Lower leg skin (tissue), 4 donors: ENCODE measurements at regions not wholly inside any gene's neighbourhood (a gene's known extent, or its start where the extent isn't known, plus 50 kb on each side); places are given as distances from the start of the nearest gene placed in this dataset.

Experiments used
- DNase-seq, 2 donors: peaks; one replicate each; pipeline ENCODE4 v3.0.0-alpha.2; 2019; ENCODE audit warnings: low spot score in 2 of 2
- H3K4me3 ChIP-seq: fragments of 200-600 bp; sonication (generic); 2 replicates; pipeline ENCODE4 v1.5.1; 2017; ENCODE audit warnings: mild to moderate bottlenecking, low read depth; ENCODE audit not compliant: poor library complexity, severe bottlenecking
- POLR2A ChIP-seq, 2 donors: fragments of 450-650 bp; IDR thresholded peaks; one replicate each; pipeline ENCODE4 v1.6.1; 2016 to 2017; ENCODE audit warnings: antibody characterized with exemption in 2 of 2, mild to moderate bottlenecking in 1 of 2, moderate library complexity in 1 of 2
- WGBS, 2 donors: methylation state at CpG; one replicate each; pipeline ENCODE4 v1.1.5; 2018; 5-methylcytosine and 5-hydroxymethylcytosine counted together
- intact Hi-C: fragments of 100-400 bp; cut with DNase I; formaldehyde crosslinking; loops from one replicate; pipeline ENCODE4 v1.15.0; 2023; ENCODE audit warnings: low total_unique reads
- TF ChIP-seq, protein P1 (sequence below), 3 donors: fragments of 450-650 bp; IDR thresholded peaks; one replicate each; pipeline ENCODE4 v1.5.1; 2016; ENCODE audit warnings: antibody characterized with exemption in 3 of 3, mild to moderate bottlenecking in 3 of 3, moderate library complexity in 2 of 3

DNA sequence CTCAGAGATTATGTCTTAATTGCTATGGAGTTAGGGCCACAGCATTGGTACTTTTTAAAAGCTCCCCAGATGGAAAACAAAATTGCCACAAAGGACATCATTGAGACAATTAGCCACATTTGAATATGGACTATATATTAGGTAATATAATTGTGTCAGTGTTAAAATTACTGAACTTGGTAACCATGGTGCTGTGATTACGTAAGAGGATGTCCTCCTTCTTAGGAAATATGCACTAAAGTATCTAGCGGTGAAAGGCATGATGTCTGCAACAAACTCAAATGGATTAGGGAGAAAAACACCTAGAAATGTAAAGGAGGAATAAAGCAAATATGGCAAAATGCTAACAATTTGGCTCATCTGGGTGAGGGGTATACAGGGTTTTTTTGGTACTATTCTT is 89.9 kb upstream of the PAK3 start:
- WGBS, 2 donors: 66 to 74% methylated on average over 2 of the region's 2 CpGs
- TF ChIP-seq, protein P1, sequence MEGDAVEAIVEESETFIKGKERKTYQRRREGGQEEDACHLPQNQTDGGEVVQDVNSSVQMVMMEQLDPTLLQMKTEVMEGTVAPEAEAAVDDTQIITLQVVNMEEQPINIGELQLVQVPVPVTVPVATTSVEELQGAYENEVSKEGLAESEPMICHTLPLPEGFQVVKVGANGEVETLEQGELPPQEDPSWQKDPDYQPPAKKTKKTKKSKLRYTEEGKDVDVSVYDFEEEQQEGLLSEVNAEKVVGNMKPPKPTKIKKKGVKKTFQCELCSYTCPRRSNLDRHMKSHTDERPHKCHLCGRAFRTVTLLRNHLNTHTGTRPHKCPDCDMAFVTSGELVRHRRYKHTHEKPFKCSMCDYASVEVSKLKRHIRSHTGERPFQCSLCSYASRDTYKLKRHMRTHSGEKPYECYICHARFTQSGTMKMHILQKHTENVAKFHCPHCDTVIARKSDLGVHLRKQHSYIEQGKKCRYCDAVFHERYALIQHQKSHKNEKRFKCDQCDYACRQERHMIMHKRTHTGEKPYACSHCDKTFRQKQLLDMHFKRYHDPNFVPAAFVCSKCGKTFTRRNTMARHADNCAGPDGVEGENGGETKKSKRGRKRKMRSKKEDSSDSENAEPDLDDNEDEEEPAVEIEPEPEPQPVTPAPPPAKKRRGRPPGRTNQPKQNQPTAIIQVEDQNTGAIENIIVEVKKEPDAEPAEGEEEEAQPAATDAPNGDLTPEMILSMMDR (IDR thresholded peaks at IDR 0.05): no peak
- no peak for TF ChIP-seq POLR2A (IDR thresholded peaks at IDR 0.05)
- intact Hi-C loops: no loop called here
- no peak overlapping the region for H3K4me3 ChIP-seq
- no peak for DNase-seq

DNA sequence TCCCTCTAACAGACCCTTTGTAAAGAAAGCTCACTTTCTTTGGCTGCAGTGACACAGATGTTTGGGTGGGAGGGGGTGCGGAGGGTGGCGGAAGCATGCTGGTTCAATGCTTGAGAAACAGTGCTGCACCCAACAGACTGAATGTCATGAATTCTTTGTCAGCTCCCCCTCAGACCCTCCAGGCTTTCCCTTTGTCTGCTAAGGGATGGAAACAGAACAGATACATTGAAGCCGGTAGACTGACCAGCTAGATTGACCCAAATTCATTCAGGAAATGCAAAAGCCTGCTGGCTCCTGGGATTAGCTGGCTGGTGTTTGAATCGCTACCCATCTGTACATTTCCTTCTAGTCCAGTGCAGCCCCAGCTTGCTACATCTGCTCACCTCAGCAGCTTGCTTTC is 90.8 kb upstream of the PAK3 start:
- WGBS, 2 donors: 72 to 81% methylated on average over 3 to 4 of the region's 4 CpGs
- TF ChIP-seq, protein P1 (IDR thresholded peaks at IDR 0.05): no peak
- no peak for TF ChIP-seq POLR2A (IDR thresholded peaks at IDR 0.05)
- no peak for DNase-seq
- intact Hi-C loops: no loop called here
- no peak overlapping the region for H3K4me3 ChIP-seq

DNA sequence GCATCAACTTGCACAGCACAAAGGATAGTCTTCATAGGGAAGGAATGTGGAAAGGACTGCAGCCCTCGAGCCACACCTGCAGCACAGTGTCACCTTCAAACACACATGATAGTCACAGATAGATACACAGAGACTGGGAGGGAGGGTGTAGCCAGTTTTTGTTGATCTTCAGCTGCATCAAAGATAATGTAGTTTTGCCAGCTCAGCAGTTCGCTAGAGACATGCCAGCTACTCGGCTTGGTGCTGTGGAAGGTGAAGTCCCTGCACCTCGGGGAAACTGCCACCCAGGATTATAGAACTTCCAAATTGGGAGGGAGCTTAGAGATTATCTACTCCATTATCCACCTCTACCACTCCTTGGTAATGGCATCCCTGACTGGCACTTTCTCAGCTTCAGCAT is 92.9 kb upstream of the PAK3 start:
- DNase-seq: no peak

DNA sequence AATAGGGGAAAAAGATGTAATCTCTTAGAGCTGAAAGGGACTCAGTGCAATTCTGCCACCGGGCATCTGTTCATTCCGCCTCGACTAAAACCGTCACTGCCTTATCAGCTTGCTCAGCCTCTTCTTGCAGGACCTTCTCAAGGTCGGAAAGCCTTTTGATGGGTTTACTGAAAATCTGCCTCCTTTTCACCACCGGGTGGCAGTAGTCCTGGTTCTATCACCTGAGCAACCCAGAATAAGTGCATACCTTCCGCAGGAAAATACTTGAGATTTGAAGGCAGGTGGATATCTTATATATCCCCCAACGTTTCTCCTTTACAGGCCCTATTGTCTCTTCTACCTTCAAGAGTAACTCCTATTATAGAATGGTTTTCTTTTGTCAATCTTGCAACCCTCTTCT is 103.4 kb upstream of the PAK3 start:
- WGBS, 2 donors: 19 to 21% methylated on average over 8 of the region's 8 CpGs
- intact Hi-C loops: no loop called here

More for the DNA sequence above, 92.9 kb upstream of the PAK3 start:
- WGBS, 2 donors: 63 to 71% methylated on average over 4 of the region's 4 CpGs
- intact Hi-C loops: no loop called here
- TF ChIP-seq, protein P1 (IDR thresholded peaks at IDR 0.05): no peak
- TF ChIP-seq POLR2A (IDR thresholded peaks at IDR 0.05): no peak
- H3K4me3 ChIP-seq: no peak overlapping the region

DNA sequence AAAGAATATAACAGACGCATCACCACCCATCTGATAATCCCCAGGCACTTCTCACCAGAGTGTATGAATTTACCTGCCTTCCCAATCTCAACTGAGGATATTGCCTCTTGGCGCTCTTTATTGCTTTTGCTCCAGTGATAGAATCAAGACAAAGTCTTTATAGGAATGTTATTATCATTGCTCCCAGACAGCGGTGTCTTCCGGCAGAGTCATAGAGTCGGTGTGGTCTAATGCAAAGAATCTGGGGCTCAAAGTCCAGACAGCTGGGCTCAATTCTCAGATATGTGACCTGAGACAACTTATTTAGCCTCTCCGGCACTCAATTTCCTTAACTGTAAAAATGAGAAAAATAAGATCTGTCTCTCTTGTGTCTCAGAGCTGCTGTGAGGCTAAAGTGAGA is 106.1 kb upstream of the PAK3 start:
- intact Hi-C loops: no loop called here
- WGBS, 2 donors: 88 to 90% methylated on average over 6 of the region's 6 CpGs
- DNase-seq: no peak
- no peak overlapping the region for H3K4me3 ChIP-seq
- no peak for TF ChIP-seq POLR2A (IDR thresholded peaks at IDR 0.05)
- TF ChIP-seq, protein P1 (IDR thresholded peaks at IDR 0.05): no peak

More for the DNA sequence above, 103.4 kb upstream of the PAK3 start:
- no peak overlapping the region for H3K4me3 ChIP-seq
- no peak for DNase-seq
- TF ChIP-seq POLR2A (IDR thresholded peaks at IDR 0.05): no peak
- TF ChIP-seq, protein P1 (IDR thresholded peaks at IDR 0.05): no peak

DNA sequence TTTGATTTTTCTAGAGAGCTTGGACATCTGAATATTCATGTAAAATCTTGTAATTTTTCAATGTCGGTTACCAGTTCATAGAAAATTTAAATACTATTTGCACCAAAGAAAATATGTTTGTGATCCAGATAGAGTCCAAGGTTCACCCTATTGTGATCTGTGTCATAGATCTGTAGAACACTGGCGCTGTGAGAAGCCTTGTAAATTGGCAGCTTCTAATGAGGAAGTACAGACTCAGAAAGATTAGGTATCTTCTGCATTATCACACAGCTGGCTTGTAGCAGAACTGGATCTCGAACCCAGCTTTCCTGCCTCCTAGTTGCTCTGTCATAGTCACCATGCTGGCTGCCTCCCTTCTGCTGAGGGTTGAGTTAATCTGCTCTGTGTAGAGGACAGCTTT is 106.5 kb upstream of the PAK3 start:
- no peak for DNase-seq
- WGBS, 2 donors: 75 to 86% methylated on average over 3 of the region's 3 CpGs
- intact Hi-C loops: no loop called here
- TF ChIP-seq, protein P1 (IDR thresholded peaks at IDR 0.05): no peak
- no peak for TF ChIP-seq POLR2A (IDR thresholded peaks at IDR 0.05)
- H3K4me3 ChIP-seq: no peak overlapping the region
